Psoas muscle (tissue), 7 donors: ENCODE measurements at regions not wholly inside any gene's neighbourhood (a gene's known extent, or its start where the extent isn't known, plus 50 kb on each side); places are given as distances from the start of the nearest gene placed in this dataset.

ENCODE experiments used
- ATAC-seq, 4 donors: fragments of 200-7000 bp; cut with Tn5 transposase; one replicate each; pipeline ENCODE4 v1.9.1; 2020; ENCODE audit warnings: moderate library complexity in 3 of 4, mild to moderate bottlenecking in 2 of 4
- DNase-seq, 2 donors: peaks; one replicate each; pipeline ENCODE4 v3.0.0-alpha.2; 2020
- H3K27ac ChIP-seq: fragments of 200-600 bp; one replicate; pipeline ENCODE4 v1.8.0; 2022
- H3K27me3 ChIP-seq, 3 donors: fragments of 200-600 bp in 1 of 3; one replicate each; pipeline versions ENCODE4 v1.6.1 to v1.8.0; 2013 to 2022; ENCODE audit warnings: low read length in 2 of 3, mild to moderate bottlenecking in 2 of 3, moderate library complexity in 1 of 3; ENCODE audit not compliant: insufficient read depth in 3 of 3
- H3K36me3 ChIP-seq, 2 donors: fragments of 200-600 bp in 1 of 2; one replicate each; pipeline versions ENCODE4 v1.6.1 to v1.8.0; 2013 to 2022; ENCODE audit warnings: low read depth in 1 of 2, mild to moderate bottlenecking in 1 of 2, moderate library complexity in 1 of 2; ENCODE audit not compliant: insufficient read depth in 1 of 2
- H3K4me1 ChIP-seq: fragments of 200-600 bp; one replicate; pipeline ENCODE4 v1.8.0; 2022
- H3K4me3 ChIP-seq: fragments of 200-600 bp; one replicate; pipeline ENCODE4 v1.8.0; 2022; ENCODE audit warnings: mild to moderate bottlenecking
- H3K9me3 ChIP-seq: fragments of 200-600 bp; one replicate; pipeline ENCODE4 v1.8.0; 2022
- CTCF ChIP-seq: fragments of 200-600 bp; IDR thresholded peaks from one replicate; pipeline ENCODE4 v1.8.0; 2022; ENCODE audit warnings: antibody characterized with exemption
- WGBS, 3 donors: extraction: QIAGEN DNeasy Blood & Tissue Kit; methylation state at CpG; one replicate each; pipeline versions ENCODE4 v1.1.6 to v1.1.7; 2013; 5-methylcytosine and 5-hydroxymethylcytosine counted together
- intact Hi-C, 2 donors: fragments of 100-400 bp; cut with DNase I; formaldehyde crosslinking; loops; one replicate each; pipeline versions ENCODE4 v1.11.0 to v1.14.2; 2022
- donor health status: healthy with polysubstance abuse.
- donor health status: DM: no; HTN: no; CAD: no; lungs with moderate emphysema.
- donor health status: Bipolar disorder and iron deficiency.
- donor health status: healthy.
- donor health status: DM: yes; HTN: yes; CAD: no.
- donor health status: DM: no; HTN: no; CAD: no.
- donor health status: DM: yes; HTN: yes; CAD: no.

DNA sequence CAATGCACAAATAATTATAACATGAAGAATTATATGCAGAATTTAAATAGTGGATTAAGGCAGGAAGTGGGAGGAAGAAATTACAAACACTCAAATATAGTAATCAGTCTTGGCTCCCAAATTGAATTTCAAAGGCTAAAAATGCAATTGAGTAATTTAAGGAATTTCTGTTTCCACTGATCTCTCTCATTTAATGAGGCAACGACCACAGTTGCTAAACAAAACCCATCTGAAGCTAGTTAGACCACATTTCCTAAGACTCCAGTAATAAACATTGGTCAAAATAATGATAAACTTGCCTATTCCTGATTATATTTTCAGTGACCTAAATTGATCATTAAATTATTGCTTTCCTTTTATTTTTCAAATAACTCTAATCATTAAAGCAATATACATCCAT lies 174.3 kb upstream of the GRIN3A start:
- no peak for TF ChIP-seq CTCF
- intact Hi-C loops, result no loop called here
- ATAC-seq, result no peak
- Histone ChIP-seq H3K4me3 (no peak overlapping the region), H3K4me1 (no peaks in the 10 kb centered on the region), H3K27me3 (no peaks in the 10 kb centered on the region), H3K27ac (no peak overlapping the region), H3K9me3 (no peaks in the 10 kb centered on the region), H3K36me3 (no peaks in the 10 kb centered on the region)
- DNase-seq, result no peak
- 25 to 46% (median 46%) methylated on average over 1 of the region's 1 CpG for WGBS, 3 donors

DNA sequence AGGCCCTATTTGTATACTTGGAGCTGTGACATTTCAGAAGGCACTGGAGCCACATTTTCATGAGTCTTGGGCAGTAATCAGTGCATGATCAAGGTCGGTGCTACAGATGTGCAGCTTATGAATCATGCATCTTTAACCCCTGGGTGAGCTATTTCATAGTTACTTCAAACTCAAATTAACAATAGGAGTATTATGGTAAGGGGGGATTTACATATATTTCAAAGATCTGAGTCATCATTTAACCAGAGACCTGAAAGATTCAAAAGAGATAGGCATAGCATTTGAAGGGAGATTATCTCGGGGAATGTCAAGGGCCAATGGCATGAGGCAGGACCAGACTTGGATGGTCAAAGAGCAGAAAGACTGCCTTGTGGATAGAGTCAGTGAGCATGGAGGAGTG lies 169.0 kb upstream of the GRIN3A start:
- no peak for ATAC-seq
- Histone ChIP-seq H3K27ac (no peak overlapping the region), H3K36me3 (no peaks in the 10 kb centered on the region), H3K4me3 (no peak overlapping the region), H3K27me3 (no peaks in the 10 kb centered on the region), H3K4me1 (no peaks in the 10 kb centered on the region), H3K9me3 (no peaks in the 10 kb centered on the region)
- WGBS, 3 donors, result 73 to 89% (median 88%) methylated on average over 2 of the region's 2 CpGs
- TF ChIP-seq CTCF, result no peak
- no peak for DNase-seq
- intact Hi-C loops, result no loop called here

DNA sequence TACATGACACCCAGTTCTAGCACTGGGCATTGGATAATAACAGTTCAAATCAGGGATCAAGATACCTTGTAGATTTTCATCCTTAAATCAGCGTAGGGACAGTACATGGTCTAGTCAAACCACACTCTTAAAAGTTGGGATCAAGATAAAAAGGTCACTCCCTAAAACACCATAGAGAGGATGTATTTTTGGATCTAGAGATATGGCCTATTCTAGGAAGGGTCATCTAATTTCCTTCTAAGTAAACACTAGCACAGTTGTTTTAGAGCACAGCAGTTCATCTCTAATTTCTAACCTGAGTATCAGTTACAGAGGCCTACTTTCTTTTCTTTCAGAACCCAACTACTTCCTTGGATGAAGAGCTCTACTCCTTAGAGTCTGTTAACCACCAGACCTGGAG lies 166.4 kb upstream of the GRIN3A start:
- DNase-seq, result no peak
- Histone ChIP-seq H3K4me3 (no peak overlapping the region), H3K27ac (no peak overlapping the region), H3K36me3 (no peaks in the 10 kb centered on the region), H3K9me3 (no peaks in the 10 kb centered on the region), H3K4me1 (no peaks in the 10 kb centered on the region), H3K27me3 (no peaks in the 10 kb centered on the region)
- intact Hi-C loops, result no loop called here
- no peak for ATAC-seq
- WGBS, 3 donors, result 78 to 87% (median 78%) methylated on average over 1 of the region's 1 CpG
- no peak for TF ChIP-seq CTCF

- H3K27me3 ChIP-seq, result no peaks in the 10 kb centered on the region
- intact Hi-C loops, result no loop called here
- no peak overlapping the region for H3K27ac ChIP-seq
- TF ChIP-seq CTCF, result no peak
- WGBS, 3 donors, result 65 to 71% (median 67%) methylated on average over 2 of the region's 2 CpGs
- ATAC-seq (no peak), DNase-seq (no peak)
- H3K36me3 ChIP-seq, result no peaks in the 10 kb centered on the region
- no peak overlapping the region for H3K4me3 ChIP-seq
- H3K4me1 ChIP-seq, result no peaks in the 10 kb centered on the region
- no peaks in the 10 kb centered on the region for H3K9me3 ChIP-seq
Observed at GRCh38 chr9:101902051-101902450, 163.6 kb upstream of the GRIN3A start.

GRCh38 chr9:101897196-101897595 lies 158.7 kb upstream of the GRIN3A start:
- Histone ChIP-seq H3K36me3 (no peaks in the 10 kb centered on the region), H3K4me1 (no peaks in the 10 kb centered on the region), H3K27ac (no peak overlapping the region), H3K4me3 (no peak overlapping the region), H3K9me3 (no peaks in the 10 kb centered on the region), H3K27me3 (no peaks in the 10 kb centered on the region)
- TF ChIP-seq CTCF, result no peak
- 88 to 97% (median 92%) methylated on average over 1 of the region's 1 CpG for WGBS, 3 donors
- DNase-seq (no peak), ATAC-seq (no peak)
- intact Hi-C loops, result no loop called here
